ENCODE measurements at regions not wholly inside any gene's neighbourhood (a gene's known extent, or its start where the extent isn't known, plus 50 kb on each side); places are given as distances from the start of the nearest gene placed in this dataset.

GRCh38 chr3:153458881-153459280, 296.9 kb downstream of the RAP2B start:
- TF ChIP-seq CTCF (IDR thresholded peaks at IDR 0.05): no peak
- no peak for TF ChIP-seq POLR2A (IDR thresholded peaks at IDR 0.05)

Data from heart left ventricle (tissue), 13 donors.